Fibroblast of the aortic adventitia (primary cell): ENCODE measurements at regions not wholly inside any gene's neighbourhood (a gene's known extent, or its start where the extent isn't known, plus 50 kb on each side); places are given as distances from the start of the nearest gene placed in this dataset.

Experiments
- DNase-seq: peaks from one replicate; pipeline ENCODE4 v3.0.0-alpha.2; 2010; ENCODE audit warnings: low read depth
- H3K4me3 ChIP-seq: 2 replicates; pipeline ENCODE4 v1.5.1; 2011; ENCODE audit warnings: low read depth, mild to moderate bottlenecking, control low read depth, low read length, moderate library complexity
- CTCF ChIP-seq: IDR thresholded peaks from 2 replicates; pipeline ENCODE4 v1.5.1; 2011; ENCODE audit warnings: mild to moderate bottlenecking, low read length, control low read depth, inconsistent platforms; ENCODE audit not compliant: insufficient read depth

- no peak overlapping the region for H3K4me3 ChIP-seq
- TF ChIP-seq CTCF, result no peak
- DNase-seq, result peak; percentile 17
Measured at GRCh38 chr6:44006123-44006871, 121.0 kb downstream of the MRPL14 start.

DNA sequence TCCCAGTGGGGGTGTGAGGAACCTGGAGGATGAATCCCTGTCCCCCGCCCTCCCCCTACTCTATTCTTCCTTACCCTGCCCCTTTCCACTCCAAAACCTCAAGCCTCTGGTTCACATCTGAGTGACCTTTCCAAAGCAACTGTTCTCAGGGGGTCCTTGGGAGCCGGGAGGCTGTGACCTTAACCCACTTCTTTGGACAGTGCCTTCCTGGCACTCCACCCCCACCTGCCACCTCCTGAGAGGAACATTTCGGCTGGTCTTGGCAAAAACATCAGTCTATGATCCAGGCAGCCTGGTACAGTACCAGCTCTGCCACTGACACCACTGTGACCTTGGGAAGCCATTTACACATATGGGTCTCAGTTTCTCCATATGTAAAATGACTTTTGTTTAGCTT is 121.7 kb downstream of the MRPL14 start:
- H3K4me3 ChIP-seq, result no peak overlapping the region
- DNase-seq, result no peak
- no peak for TF ChIP-seq CTCF

- TF ChIP-seq CTCF, result peak; percentile 45
- DNase-seq, result peak; percentile 35
- no peak overlapping the region for H3K4me3 ChIP-seq
Measured at GRCh38 chr6:44004625-44005506, 122.4 kb downstream of the MRPL14 start.

- DNase-seq, result no peak
- no peak overlapping the region for H3K4me3 ChIP-seq
- TF ChIP-seq CTCF, result no peak
Measured at GRCh38 chr6:44004136-44004535, 123.1 kb downstream of the MRPL14 start.

DNA sequence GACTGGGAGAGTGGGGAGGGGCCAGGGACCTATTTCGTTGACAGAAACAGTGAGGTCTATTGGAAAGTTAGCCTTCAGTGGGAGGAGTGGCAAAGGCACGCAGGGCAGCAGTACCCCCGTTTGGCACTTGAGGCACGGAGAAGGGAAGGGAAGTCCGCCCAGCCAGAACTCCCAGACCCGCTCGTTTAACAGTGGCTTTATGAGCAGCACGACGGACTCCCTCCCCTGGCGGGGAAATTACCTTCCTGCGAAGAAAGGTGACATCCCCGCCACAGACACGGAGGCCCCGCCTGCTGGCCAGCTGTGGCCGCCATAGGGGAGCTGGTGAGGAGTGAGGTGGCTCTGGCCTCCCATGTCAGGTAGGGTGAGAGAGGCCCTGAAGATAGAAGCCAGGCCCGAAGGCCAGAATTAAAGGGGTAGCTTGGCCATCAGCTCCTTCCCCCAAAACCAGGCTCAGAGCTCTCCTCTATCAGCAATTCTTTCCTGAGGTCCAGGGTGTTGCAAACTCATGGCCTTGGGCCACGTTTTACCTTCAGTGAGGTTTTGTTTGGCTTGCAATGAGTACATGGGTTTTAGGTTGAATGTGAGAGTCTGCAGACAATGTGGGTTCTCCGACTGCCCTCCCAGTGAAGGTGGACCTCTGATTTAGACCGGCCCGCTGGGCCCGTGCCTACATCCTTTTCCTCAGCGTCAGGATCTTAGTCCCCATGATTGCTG is 123.7 kb downstream of the MRPL14 start:
- no peak overlapping the region for H3K4me3 ChIP-seq
- no peak for TF ChIP-seq CTCF
- no peak for DNase-seq

DNA sequence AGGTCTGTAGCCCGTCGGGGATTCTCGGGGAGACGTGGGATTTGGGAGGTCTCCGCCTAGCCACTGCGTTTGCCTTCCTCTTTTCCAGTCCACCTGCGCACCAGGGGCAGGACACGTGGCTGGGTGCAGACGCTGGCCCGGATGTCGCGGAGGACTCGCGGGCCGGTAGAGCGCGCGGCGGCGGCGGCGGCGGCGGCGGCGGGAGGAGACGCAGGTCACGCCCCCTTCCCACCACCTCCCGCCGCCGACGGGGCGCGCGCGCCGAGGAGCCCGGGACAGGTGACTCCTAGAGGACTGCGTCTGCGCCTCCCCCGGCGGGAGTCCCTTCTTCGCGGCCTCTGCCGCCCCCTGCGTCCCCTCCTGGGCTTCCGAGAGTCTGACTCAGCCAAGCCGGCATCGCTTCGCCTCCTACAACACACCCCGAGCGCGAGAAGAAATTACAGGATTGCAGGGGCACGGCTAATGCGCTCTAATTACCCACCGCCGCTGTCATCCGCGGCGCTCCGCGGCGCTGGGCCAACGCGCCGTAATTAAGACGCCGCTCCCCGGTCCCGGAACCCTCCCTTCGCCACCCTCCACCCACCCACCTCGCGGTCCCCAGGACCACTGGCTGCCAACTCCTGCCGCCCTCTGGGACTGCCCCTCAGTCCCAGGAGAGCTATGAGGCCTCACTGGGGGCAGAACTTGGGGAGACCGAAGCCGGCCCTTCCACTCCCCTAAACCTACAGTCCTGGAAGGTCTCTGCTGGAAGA is 124.5 kb downstream of the MRPL14 start:
- peak overlapping the region; percentile 52 for H3K4me3 ChIP-seq
- TF ChIP-seq CTCF, result peak; percentile 27
- peak; percentile 43 for DNase-seq
